OCI-LY7 (cell line): ENCODE measurements at regions not wholly inside any gene's neighbourhood (a gene's known extent, or its start where the extent isn't known, plus 50 kb on each side); places are given as distances from the start of the nearest gene placed in this dataset.

Experiments used
- BruUV-seq: library from RNA; stranded (reverse); fragments of 400-500 nt; replicated peaks from 2 replicates; lab custom pipeline; 2021; lab: Mats Ljungman, UMichigan
- CTCF ChIA-PET: fragments of 300-600 bp; sonication (Branson Sonifier 250); formaldehyde crosslinking; loops from one replicate; lab custom pipeline; 2022; ENCODE audit warnings: antibody characterized with exemption; ENCODE audit not compliant: unreplicated experiment; lab: Charles Lee
- POLR2A ChIA-PET: fragments of 300-600 bp; sonication (Branson Sonifier 250); formaldehyde crosslinking; loops from one replicate; lab custom pipeline; 2022; ENCODE audit warnings: antibody characterized with exemption; lab: Charles Lee
- DNase-seq: peaks from one replicate; pipeline ENCODE4 v3.0.0-alpha.2; 2015; ENCODE audit warnings: low spot score
- H2AFZ ChIP-seq: fragments of 200-600 bp; sonication (generic), shearing (Covaris generic); 2 replicates; pipeline ENCODE4 v1.6.1; 2014; ENCODE audit warnings: mild to moderate bottlenecking, antibody characterized with exemption, low read length, moderate library complexity
- H3K27ac ChIP-seq: fragments of 200-600 bp; sonication (generic); 2 replicates; pipeline ENCODE4 v1.5.1; 2014; ENCODE audit warnings: mixed run types, low read depth, mild to moderate bottlenecking, moderate library complexity, low read length, inconsistent platforms; ENCODE audit not compliant: poor library complexity, severe bottlenecking
- H3K36me3 ChIP-seq: fragments of 200-600 bp; sonication (generic); 2 replicates; pipeline ENCODE4 v1.6.1; 2014; ENCODE audit warnings: mild to moderate bottlenecking, antibody characterized with exemption, low read length, moderate library complexity, mixed read lengths; ENCODE audit not compliant: insufficient read depth
- H3K4me1 ChIP-seq: fragments of 200-600 bp; sonication (generic); 2 replicates; pipeline ENCODE4 v1.5.1; 2014; ENCODE audit warnings: mild to moderate bottlenecking, low read length; ENCODE audit not compliant: insufficient read depth, poor library complexity, severe bottlenecking
- H3K4me2 ChIP-seq: fragments of 200-600 bp; sonication (generic); 2 replicates; pipeline ENCODE4 v1.6.1; 2014; ENCODE audit warnings: mild to moderate bottlenecking, low read length
- H3K4me3 ChIP-seq: fragments of 200-600 bp; sonication (generic); 2 replicates; pipeline ENCODE4 v1.5.1; 2014; ENCODE audit warnings: mild to moderate bottlenecking, low read depth, low read length; ENCODE audit not compliant: poor library complexity, severe bottlenecking
- H3K79me2 ChIP-seq: fragments of 200-600 bp; sonication (generic); 2 replicates; pipeline ENCODE4 v1.6.1; 2016; ENCODE audit warnings: low read depth, mild to moderate bottlenecking, low read length, moderate library complexity, mixed read lengths; ENCODE audit not compliant: insufficient read depth
- H3K9me2 ChIP-seq: fragments of 200-600 bp; sonication (generic); 2 replicates; pipeline ENCODE4 v1.6.1; 2016; ENCODE audit warnings: mild to moderate bottlenecking, low read length, mixed read lengths; ENCODE audit not compliant: insufficient read depth
- H3K9me3 ChIP-seq: fragments of 200-600 bp; sonication (generic); 2 replicates; pipeline ENCODE4 v1.6.1; 2014; ENCODE audit warnings: mild to moderate bottlenecking, mixed run types, low read length, mixed read lengths
- H4K20me1 ChIP-seq: fragments of 200-600 bp; sonication (generic); 2 replicates; pipeline ENCODE4 v1.6.1; 2014; ENCODE audit warnings: mild to moderate bottlenecking, antibody characterized with exemption, low read length, moderate library complexity, mixed read lengths; ENCODE audit not compliant: insufficient read depth
- CTCF ChIP-seq: fragments of 200-600 bp; sonication (generic); conservative IDR thresholded peaks from 2 replicates; pipeline ENCODE4 v1.5.1; 2014; ENCODE audit warnings: mild to moderate bottlenecking, antibody characterized with exemption, low read length, moderate library complexity, mixed read lengths
- EZH2phosphoT487 ChIP-seq: fragments of 200-600 bp; sonication (generic); IDR thresholded peaks from 2 replicates; pipeline ENCODE4 v1.6.1; 2018; ENCODE audit warnings: low read depth, borderline replicate concordance, mild to moderate bottlenecking, mixed run types, antibody characterized with exemption, low read length, moderate library complexity, mixed read lengths
- intact Hi-C: fragments of 100-400 bp; cut with micrococcal nuclease; formaldehyde crosslinking; loops from one replicate; pipeline ENCODE4 v1.10.0; 2022; ENCODE audit not compliant: unreplicated experiment

DNA sequence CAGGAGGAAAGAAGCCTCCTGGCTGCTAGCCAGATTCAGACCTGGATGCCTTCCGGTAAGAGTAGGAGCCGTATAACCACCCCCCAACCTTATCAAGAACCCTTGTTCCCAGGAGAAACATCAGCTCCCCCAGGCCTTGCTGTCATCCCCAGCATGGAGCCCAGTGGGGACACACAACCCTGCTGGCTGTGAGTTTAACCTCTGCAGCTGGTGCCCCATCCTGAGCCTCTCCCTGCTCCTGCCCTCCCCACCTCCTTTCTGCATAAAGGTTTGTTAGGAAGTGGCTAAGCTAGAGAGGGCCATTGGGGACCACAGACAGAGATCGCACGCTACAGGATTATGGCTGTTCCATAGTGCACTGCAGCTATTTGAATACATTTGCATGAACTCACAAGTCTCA is 55.5 kb upstream of the RPL38 start:
- intact Hi-C loops = no loop called here
- POLR2A ChIA-PET = no interaction called here
- Histone ChIP-seq H3K27ac (no peak overlapping the region), H2AFZ (no peak overlapping the region), H4K20me1 (no peaks in the 10 kb centered on the region), H3K36me3 (no peaks in the 10 kb centered on the region), H3K9me3 (peaks cover 10% of the 10 kb centered on the region), H3K9me2 (no peaks in the 10 kb centered on the region), H3K4me3 (no peak overlapping the region), H3K79me2 (no peaks in the 10 kb centered on the region), H3K4me1 (no peaks in the 10 kb centered on the region), H3K4me2 (no peak overlapping the region)
- no TSS peak for BruUV-seq
- CTCF ChIA-PET = no interaction called here
- no peak for TF ChIP-seq CTCF
- TF ChIP-seq EZH2phosphoT487 = no peak
- no peak for DNase-seq

- TF ChIP-seq CTCF (no peak), EZH2phosphoT487 (no peak)
- no peaks in the 10 kb centered on the region for H3K79me2 ChIP-seq
- intact Hi-C loops = no loop called here
- no peak overlapping the region for H2AFZ ChIP-seq
- no peak overlapping the region for H3K4me2 ChIP-seq
- H3K9me3 ChIP-seq = peaks cover 6% of the 10 kb centered on the region; the same call in 1 of the 2 replicates
- H3K4me1 ChIP-seq = no peaks in the 10 kb centered on the region
- ChIA-PET POLR2A (no interaction called here), CTCF (no interaction called here)
- H3K9me2 ChIP-seq = no peaks in the 10 kb centered on the region
- no peak overlapping the region for H3K27ac ChIP-seq
- H4K20me1 ChIP-seq = no peaks in the 10 kb centered on the region
- BruUV-seq = no TSS peak
- no peaks in the 10 kb centered on the region for H3K36me3 ChIP-seq
- H3K4me3 ChIP-seq = no peak overlapping the region
- DNase-seq = no peak
Observed at GRCh38 chr17:74148446-74148845, 55.0 kb upstream of the RPL38 start.

- Histone ChIP-seq H2AFZ (no peak overlapping the region), H4K20me1 (no peaks in the 10 kb centered on the region), H3K4me1 (no peaks in the 10 kb centered on the region), H3K36me3 (no peaks in the 10 kb centered on the region), H3K79me2 (no peaks in the 10 kb centered on the region), H3K9me2 (no peaks in the 10 kb centered on the region), H3K9me3 (no peaks in the 10 kb centered on the region), H3K27ac (no peak overlapping the region), H3K4me2 (no peak overlapping the region), H3K4me3 (no peak overlapping the region)
- ChIA-PET POLR2A (interaction anchor here (0.6 kb wide), 1 partner anchor 484 kb away, joined by 7 read pairs; no protein-coding TSS in a partner anchor), CTCF (no interaction called here)
- BruUV-seq = no TSS peak
- intact Hi-C loops = no loop called here
- TF ChIP-seq EZH2phosphoT487 (no peak), CTCF (no peak)
- DNase-seq = no peak
Observed at GRCh38 chr17:74148901-74149596, 54.4 kb upstream of the RPL38 start.
